HCT116 (cell line): ENCODE measurements at regions not wholly inside any gene's neighbourhood (a gene's known extent, or its start where the extent isn't known, plus 50 kb on each side); places are given as distances from the start of the nearest gene placed in this dataset.
"Not testable (repeated sequence)": the region's sequence is repeated elsewhere in the genome, so short reads cannot be mapped to it uniquely, and the experiment has no call there.

Experiments
- CEBPB ChIP-seq: IDR thresholded peaks from 2 replicates; pipeline ENCODE4 v1.6.1; 2012; ENCODE audit warnings: low read depth
- CTCF ChIP-seq, 3 experiments: fragments of 200-600 bp in 1 of 3; sonication (generic) in 1 of 3; IDR thresholded peaks in 2 of 3; conservative IDR thresholded peaks in 1 of 3; 2 replicates each; pipeline ENCODE4 v1.5.1; 2012 to 2017; ENCODE audit warnings: low read depth in 2 of 3, low read length in 2 of 3, antibody characterized with exemption in 1 of 3, borderline replicate concordance in 1 of 3, control low read depth in 1 of 3, mild to moderate bottlenecking in 1 of 3, mixed read lengths in 1 of 3, mixed run types in 1 of 3, moderate library complexity in 1 of 3; ENCODE audit not compliant: insufficient read depth in 1 of 3
- EZH2phosphoT487 ChIP-seq: fragments of 200-600 bp; IDR thresholded peaks from 2 replicates; pipeline ENCODE4 v1.6.1; 2018; ENCODE audit warnings: antibody characterized with exemption, borderline replicate concordance
- FOSL1 ChIP-seq: IDR thresholded peaks from 2 replicates; pipeline ENCODE4 v1.6.1; 2012; ENCODE audit warnings: low read depth
- JUND ChIP-seq: IDR thresholded peaks from 2 replicates; pipeline ENCODE4 v1.6.1; 2012
- MAX ChIP-seq: IDR thresholded peaks from 2 replicates; pipeline ENCODE4 v1.6.1; 2012
- POLR2A ChIP-seq: IDR thresholded peaks from 2 replicates; pipeline ENCODE4 v1.7.0; 2011; ENCODE audit warnings: borderline replicate concordance; ENCODE audit not compliant: insufficient read depth, insufficient read length; ENCODE audit errors: extremely low read depth
- POLR2AphosphoS5 ChIP-seq: IDR thresholded peaks from 2 replicates; pipeline ENCODE4 v1.6.1; 2011; ENCODE audit warnings: mild to moderate bottlenecking, low read depth, low read length, moderate library complexity
- REST ChIP-seq: IDR thresholded peaks from 2 replicates; pipeline ENCODE4 v1.6.1; 2012; ENCODE audit warnings: low read depth
- TCF7L2 ChIP-seq: IDR thresholded peaks from 2 replicates; pipeline ENCODE4 v1.7.0; 2011; ENCODE audit warnings: borderline replicate concordance, inconsistent platforms; ENCODE audit not compliant: insufficient read depth, insufficient read length; ENCODE audit errors: extremely low read depth
- ZNF274 ChIP-seq: fragments of 200-500 bp; sonication (Bioruptor generic); IDR thresholded peaks from 2 replicates; pipeline ENCODE4 v1.6.1; 2014; ENCODE audit warnings: mild to moderate bottlenecking, low read depth, low read length, inconsistent platforms

GRCh38 chr6:27008613-27009012 lies 238.9 kb upstream of the PRSS16 start:
- TF ChIP-seq EZH2phosphoT487; POLR2AphosphoS5; CTCF (IDR thresholded peaks at IDR 0.05 in 2 of 3, conservative IDR thresholded peaks at IDR 0.05 in 1 of 3; ENCODE audit: borderline replicate concordance in 1 of 3, insufficient read depth in 1 of 3, low read depth in 2 of 3, low read length in 2 of 3); JUND; MAX; TCF7L2; REST; CEBPB; POLR2A; FOSL1; ZNF274: not testable (repeated sequence)
